SK-N-SH treated with all-trans-retinoic acid at 6 μM for 48 hours (cell line): ENCODE measurements at regions not wholly inside any gene's neighbourhood (a gene's known extent, or its start where the extent isn't known, plus 50 kb on each side); places are given as distances from the start of the nearest gene placed in this dataset.

Source experiments
- ARNTL ChIP-seq: fragments of 450-650 bp; formaldehyde crosslinking; IDR thresholded peaks from 2 replicates; pipeline ENCODE4 v1.5.0; 2020; ENCODE audit warnings: low read depth, mild to moderate bottlenecking, moderate library complexity, borderline replicate concordance
- CSDC2 ChIP-seq: fragments of 250-450 bp; sonication (Bioruptor Pico); IDR thresholded peaks from 2 replicates; pipeline ENCODE4 v1.5.0; 2020; ENCODE audit warnings: mild to moderate bottlenecking, moderate library complexity
- RARB ChIP-seq: fragments of 250-450 bp; sonication (Bioruptor Pico); IDR thresholded peaks from 2 replicates; pipeline ENCODE4 v1.8.0; 2021; ENCODE audit warnings: mild to moderate bottlenecking, moderate library complexity
- SNAI2 ChIP-seq: fragments of 250-450 bp; sonication (Bioruptor Pico); IDR thresholded peaks from 2 replicates; pipeline ENCODE4 v1.5.0; 2020; ENCODE audit warnings: mild to moderate bottlenecking, moderate library complexity
- ZC3H10 ChIP-seq: fragments of 250-450 bp; sonication (Bioruptor Pico); IDR thresholded peaks from 2 replicates; pipeline ENCODE4 v1.5.1; 2021; ENCODE audit warnings: mild to moderate bottlenecking, moderate library complexity
- ZFP30 ChIP-seq: fragments of 450-650 bp; formaldehyde crosslinking; IDR thresholded peaks from 2 replicates; pipeline ENCODE4 v1.5.0; 2022; ENCODE audit warnings: mild to moderate bottlenecking, moderate library complexity
- ZNF565 ChIP-seq: fragments of 450-650 bp; formaldehyde crosslinking; conservative IDR thresholded peaks from 2 replicates; pipeline ENCODE4 v1.5.0; 2020; ENCODE audit warnings: low read depth, mild to moderate bottlenecking, moderate library complexity
- ZNF8 ChIP-seq: fragments of 450-650 bp; formaldehyde crosslinking; IDR thresholded peaks from 2 replicates; pipeline ENCODE4 v1.5.0; 2020; ENCODE audit warnings: mild to moderate bottlenecking, moderate library complexity
- TF ChIP-seq, protein P1 (sequence below): fragments of 250-450 bp; sonication (Bioruptor Pico); IDR thresholded peaks from 2 replicates; pipeline ENCODE4 v1.8.0; 2020; ENCODE audit warnings: mild to moderate bottlenecking, moderate library complexity, borderline replicate concordance
- TF ChIP-seq, protein P2 (sequence below): fragments of 250-450 bp; sonication (Bioruptor Pico); IDR thresholded peaks from 2 replicates; pipeline ENCODE4 v1.5.1; 2021; ENCODE audit warnings: mild to moderate bottlenecking, moderate library complexity
- TF ChIP-seq, protein P3 (sequence below): fragments of 250-450 bp; sonication (Bioruptor Pico); IDR thresholded peaks from 2 replicates; pipeline ENCODE4 v1.5.0; 2020; ENCODE audit warnings: mild to moderate bottlenecking, moderate library complexity
- TF ChIP-seq, protein P4 (sequence below): fragments of 250-450 bp; sonication (Bioruptor Pico); IDR thresholded peaks from 2 replicates; pipeline ENCODE4 v1.5.1; 2020; ENCODE audit warnings: low read depth, mild to moderate bottlenecking, moderate library complexity

DNA sequence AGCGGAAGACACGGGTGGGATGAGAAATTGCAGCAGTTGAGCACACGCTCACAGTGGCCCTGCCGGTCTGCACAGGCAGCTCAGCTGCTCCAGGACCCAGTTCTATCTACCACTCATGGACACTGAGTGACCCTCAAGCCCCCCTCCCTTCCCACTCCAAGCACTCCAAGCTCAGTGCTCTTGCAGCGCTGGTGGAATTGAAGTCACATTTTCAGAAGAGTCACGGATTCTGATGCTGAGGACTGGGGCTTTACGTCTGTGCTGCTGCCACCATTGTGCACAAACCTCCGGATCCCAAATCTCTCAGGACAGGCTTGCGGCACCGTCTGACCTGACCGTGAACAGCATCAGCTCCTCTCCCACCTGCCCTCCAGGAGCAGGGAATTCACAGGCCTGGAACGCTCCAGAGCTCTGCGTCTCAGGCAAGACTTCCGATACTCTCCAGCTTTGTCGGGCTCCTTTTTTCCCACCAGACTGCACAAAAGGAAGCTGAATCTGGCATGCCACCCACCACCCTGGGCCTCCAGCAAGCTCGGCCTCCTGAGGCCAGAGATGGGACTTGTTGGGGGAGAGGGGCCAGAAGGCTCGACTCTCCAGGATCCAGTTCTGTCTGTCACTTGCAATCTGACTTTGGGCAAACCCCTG is 213.1 kb upstream of the RTL1 start:
- TF ChIP-seq, protein P1, sequence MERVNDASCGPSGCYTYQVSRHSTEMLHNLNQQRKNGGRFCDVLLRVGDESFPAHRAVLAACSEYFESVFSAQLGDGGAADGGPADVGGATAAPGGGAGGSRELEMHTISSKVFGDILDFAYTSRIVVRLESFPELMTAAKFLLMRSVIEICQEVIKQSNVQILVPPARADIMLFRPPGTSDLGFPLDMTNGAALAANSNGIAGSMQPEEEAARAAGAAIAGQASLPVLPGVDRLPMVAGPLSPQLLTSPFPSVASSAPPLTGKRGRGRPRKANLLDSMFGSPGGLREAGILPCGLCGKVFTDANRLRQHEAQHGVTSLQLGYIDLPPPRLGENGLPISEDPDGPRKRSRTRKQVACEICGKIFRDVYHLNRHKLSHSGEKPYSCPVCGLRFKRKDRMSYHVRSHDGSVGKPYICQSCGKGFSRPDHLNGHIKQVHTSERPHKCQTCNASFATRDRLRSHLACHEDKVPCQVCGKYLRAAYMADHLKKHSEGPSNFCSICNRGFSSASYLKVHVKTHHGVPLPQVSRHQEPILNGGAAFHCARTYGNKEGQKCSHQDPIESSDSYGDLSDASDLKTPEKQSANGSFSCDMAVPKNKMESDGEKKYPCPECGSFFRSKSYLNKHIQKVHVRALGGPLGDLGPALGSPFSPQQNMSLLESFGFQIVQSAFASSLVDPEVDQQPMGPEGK, result no peak
- no peak for TF ChIP-seq RARB (CRISPR knock-in tag)
- TF ChIP-seq, protein P2, sequence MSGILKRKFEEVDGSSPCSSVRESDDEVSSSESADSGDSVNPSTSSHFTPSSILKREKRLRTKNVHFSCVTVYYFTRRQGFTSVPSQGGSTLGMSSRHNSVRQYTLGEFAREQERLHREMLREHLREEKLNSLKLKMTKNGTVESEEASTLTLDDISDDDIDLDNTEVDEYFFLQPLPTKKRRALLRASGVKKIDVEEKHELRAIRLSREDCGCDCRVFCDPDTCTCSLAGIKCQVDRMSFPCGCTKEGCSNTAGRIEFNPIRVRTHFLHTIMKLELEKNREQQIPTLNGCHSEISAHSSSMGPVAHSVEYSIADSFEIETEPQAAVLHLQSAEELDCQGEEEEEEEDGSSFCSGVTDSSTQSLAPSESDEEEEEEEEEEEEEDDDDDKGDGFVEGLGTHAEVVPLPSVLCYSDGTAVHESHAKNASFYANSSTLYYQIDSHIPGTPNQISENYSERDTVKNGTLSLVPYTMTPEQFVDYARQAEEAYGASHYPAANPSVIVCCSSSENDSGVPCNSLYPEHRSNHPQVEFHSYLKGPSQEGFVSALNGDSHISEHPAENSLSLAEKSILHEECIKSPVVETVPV (CRISPR knock-in tag), result no peak
- TF ChIP-seq ZNF565 (CRISPR knock-in tag), result no peak
- no peak for TF ChIP-seq SNAI2 (CRISPR knock-in tag)
- TF ChIP-seq ZC3H10 (CRISPR knock-in tag), result no peak
- TF ChIP-seq, protein P3, sequence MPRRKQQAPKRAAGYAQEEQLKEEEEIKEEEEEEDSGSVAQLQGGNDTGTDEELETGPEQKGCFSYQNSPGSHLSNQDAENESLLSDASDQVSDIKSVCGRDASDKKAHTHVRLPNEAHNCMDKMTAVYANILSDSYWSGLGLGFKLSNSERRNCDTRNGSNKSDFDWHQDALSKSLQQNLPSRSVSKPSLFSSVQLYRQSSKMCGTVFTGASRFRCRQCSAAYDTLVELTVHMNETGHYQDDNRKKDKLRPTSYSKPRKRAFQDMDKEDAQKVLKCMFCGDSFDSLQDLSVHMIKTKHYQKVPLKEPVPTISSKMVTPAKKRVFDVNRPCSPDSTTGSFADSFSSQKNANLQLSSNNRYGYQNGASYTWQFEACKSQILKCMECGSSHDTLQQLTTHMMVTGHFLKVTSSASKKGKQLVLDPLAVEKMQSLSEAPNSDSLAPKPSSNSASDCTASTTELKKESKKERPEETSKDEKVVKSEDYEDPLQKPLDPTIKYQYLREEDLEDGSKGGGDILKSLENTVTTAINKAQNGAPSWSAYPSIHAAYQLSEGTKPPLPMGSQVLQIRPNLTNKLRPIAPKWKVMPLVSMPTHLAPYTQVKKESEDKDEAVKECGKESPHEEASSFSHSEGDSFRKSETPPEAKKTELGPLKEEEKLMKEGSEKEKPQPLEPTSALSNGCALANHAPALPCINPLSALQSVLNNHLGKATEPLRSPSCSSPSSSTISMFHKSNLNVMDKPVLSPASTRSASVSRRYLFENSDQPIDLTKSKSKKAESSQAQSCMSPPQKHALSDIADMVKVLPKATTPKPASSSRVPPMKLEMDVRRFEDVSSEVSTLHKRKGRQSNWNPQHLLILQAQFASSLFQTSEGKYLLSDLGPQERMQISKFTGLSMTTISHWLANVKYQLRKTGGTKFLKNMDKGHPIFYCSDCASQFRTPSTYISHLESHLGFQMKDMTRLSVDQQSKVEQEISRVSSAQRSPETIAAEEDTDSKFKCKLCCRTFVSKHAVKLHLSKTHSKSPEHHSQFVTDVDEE (CRISPR knock-in tag), result no peak
- TF ChIP-seq ARNTL (CRISPR knock-in tag), result no peak
- no peak for TF ChIP-seq CSDC2 (CRISPR knock-in tag)
- TF ChIP-seq ZNF8 (CRISPR knock-in tag), result no peak
- no peak for TF ChIP-seq ZFP30 (CRISPR knock-in tag)
- TF ChIP-seq, protein P4, sequence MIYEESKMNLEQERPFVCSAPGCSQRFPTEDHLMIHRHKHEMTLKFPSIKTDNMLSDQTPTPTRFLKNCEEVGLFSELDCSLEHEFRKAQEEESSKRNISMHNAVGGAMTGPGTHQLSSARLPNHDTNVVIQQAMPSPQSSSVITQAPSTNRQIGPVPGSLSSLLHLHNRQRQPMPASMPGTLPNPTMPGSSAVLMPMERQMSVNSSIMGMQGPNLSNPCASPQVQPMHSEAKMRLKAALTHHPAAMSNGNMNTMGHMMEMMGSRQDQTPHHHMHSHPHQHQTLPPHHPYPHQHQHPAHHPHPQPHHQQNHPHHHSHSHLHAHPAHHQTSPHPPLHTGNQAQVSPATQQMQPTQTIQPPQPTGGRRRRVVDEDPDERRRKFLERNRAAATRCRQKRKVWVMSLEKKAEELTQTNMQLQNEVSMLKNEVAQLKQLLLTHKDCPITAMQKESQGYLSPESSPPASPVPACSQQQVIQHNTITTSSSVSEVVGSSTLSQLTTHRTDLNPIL (CRISPR knock-in tag), result no peak
